Ishikawa (cell line): ENCODE measurements at regions not wholly inside any gene's neighbourhood (a gene's known extent, or its start where the extent isn't known, plus 50 kb on each side); places are given as distances from the start of the nearest gene placed in this dataset.

Experiments
- CEBPB ChIP-seq: IDR thresholded peaks from 2 replicates; pipeline ENCODE4 v1.6.1; 2012
- CREB1 ChIP-seq: IDR thresholded peaks from 2 replicates; pipeline ENCODE4 v1.6.1; 2012; ENCODE audit warnings: low read depth
- EGR1 ChIP-seq: IDR thresholded peaks from 2 replicates; pipeline ENCODE4 v1.6.1; 2012
- EP300 ChIP-seq: IDR thresholded peaks from 2 replicates; pipeline ENCODE4 v1.6.1; 2012; ENCODE audit warnings: borderline replicate concordance
- FOXM1 ChIP-seq: IDR thresholded peaks from 2 replicates; pipeline ENCODE4 v1.6.1; 2012; ENCODE audit warnings: low read depth, borderline replicate concordance
- NFIC ChIP-seq: IDR thresholded peaks from 2 replicates; pipeline ENCODE4 v1.6.1; 2012
- RAD21 ChIP-seq: IDR thresholded peaks from 2 replicates; pipeline ENCODE4 v1.6.1; 2012; ENCODE audit warnings: low read depth
- TAF1 ChIP-seq: IDR thresholded peaks from 2 replicates; pipeline ENCODE4 v1.6.1; 2012; ENCODE audit warnings: low read depth, mild to moderate bottlenecking
- TCF12 ChIP-seq: IDR thresholded peaks from 2 replicates; pipeline ENCODE4 v1.6.1; 2012; ENCODE audit warnings: low read depth
- TEAD4 ChIP-seq: IDR thresholded peaks from 2 replicates; pipeline ENCODE4 v1.6.1; 2012
- YY1 ChIP-seq: IDR thresholded peaks from 2 replicates; pipeline ENCODE4 v1.6.1; 2012; ENCODE audit warnings: low read depth
- ZBTB7A ChIP-seq: IDR thresholded peaks from 2 replicates; pipeline ENCODE4 v1.6.1; 2012; ENCODE audit warnings: low read depth
- TF ChIP-seq, protein P1 (sequence below): IDR thresholded peaks from 2 replicates; pipeline ENCODE4 v1.6.1; 2012
- TF ChIP-seq, protein P2 (sequence below): IDR thresholded peaks from 2 replicates; pipeline ENCODE4 v1.6.1; 2012; ENCODE audit warnings: low read depth, mild to moderate bottlenecking
- TF ChIP-seq, protein P3 (sequence below): IDR thresholded peaks from 2 replicates; pipeline ENCODE4 v1.6.1; 2012

DNA sequence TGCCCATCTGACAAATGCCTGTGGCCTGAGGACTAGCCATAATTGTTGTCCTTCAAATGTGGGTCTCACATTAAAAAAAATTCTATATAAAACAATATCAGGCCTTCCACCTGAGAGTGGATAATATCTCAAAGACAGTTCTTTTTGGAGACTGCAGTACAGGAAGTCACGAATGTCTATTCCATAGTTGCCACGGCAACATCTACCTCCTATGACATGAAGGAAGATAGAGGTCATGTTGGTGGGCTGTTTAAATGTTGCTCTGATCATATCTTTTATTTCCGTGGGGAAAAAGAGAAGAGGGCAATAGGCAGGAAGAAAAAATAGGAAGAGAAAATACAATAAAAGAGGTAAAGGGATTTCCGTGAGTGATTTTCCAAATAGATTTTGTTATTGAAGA, 151.8 kb downstream of the ARL6IP6 start:
- TF ChIP-seq, protein P1, sequence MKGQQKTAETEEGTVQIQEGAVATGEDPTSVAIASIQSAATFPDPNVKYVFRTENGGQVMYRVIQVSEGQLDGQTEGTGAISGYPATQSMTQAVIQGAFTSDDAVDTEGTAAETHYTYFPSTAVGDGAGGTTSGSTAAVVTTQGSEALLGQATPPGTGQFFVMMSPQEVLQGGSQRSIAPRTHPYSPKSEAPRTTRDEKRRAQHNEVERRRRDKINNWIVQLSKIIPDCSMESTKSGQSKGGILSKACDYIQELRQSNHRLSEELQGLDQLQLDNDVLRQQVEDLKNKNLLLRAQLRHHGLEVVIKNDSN: no peak
- TF ChIP-seq EP300 (no peak), NFIC (no peak), YY1 (no peak), EGR1 (no peak), RAD21 (no peak), CEBPB (no peak), FOXM1 (no peak), ZBTB7A (no peak), CREB1 (no peak), TCF12 (no peak), TEAD4 (no peak)
- TF ChIP-seq, protein P2, sequence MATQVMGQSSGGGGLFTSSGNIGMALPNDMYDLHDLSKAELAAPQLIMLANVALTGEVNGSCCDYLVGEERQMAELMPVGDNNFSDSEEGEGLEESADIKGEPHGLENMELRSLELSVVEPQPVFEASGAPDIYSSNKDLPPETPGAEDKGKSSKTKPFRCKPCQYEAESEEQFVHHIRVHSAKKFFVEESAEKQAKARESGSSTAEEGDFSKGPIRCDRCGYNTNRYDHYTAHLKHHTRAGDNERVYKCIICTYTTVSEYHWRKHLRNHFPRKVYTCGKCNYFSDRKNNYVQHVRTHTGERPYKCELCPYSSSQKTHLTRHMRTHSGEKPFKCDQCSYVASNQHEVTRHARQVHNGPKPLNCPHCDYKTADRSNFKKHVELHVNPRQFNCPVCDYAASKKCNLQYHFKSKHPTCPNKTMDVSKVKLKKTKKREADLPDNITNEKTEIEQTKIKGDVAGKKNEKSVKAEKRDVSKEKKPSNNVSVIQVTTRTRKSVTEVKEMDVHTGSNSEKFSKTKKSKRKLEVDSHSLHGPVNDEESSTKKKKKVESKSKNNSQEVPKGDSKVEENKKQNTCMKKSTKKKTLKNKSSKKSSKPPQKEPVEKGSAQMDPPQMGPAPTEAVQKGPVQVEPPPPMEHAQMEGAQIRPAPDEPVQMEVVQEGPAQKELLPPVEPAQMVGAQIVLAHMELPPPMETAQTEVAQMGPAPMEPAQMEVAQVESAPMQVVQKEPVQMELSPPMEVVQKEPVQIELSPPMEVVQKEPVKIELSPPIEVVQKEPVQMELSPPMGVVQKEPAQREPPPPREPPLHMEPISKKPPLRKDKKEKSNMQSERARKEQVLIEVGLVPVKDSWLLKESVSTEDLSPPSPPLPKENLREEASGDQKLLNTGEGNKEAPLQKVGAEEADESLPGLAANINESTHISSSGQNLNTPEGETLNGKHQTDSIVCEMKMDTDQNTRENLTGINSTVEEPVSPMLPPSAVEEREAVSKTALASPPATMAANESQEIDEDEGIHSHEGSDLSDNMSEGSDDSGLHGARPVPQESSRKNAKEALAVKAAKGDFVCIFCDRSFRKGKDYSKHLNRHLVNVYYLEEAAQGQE: no peak
- TF ChIP-seq, protein P3, sequence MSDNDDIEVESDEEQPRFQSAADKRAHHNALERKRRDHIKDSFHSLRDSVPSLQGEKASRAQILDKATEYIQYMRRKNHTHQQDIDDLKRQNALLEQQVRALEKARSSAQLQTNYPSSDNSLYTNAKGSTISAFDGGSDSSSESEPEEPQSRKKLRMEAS: no peak

DNA sequence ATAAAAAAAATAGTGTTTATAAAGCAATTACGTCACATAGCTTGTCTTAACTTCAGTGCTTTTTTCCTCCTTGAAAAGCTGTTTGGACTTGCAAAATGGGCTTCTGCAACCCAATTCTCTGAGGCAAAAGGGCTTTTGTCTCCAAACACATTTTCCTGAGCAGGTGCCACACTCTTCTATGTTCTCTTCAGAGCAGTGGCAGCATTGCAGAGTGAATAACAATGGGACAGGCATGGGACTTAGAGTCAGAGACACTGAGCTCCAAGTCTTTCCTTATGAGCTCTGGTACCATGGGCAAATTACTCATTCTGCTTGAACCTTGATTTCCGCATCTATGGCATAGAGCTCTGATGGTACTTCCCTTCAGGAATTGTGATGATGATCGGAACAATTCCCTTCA, 149.0 kb downstream of the ARL6IP6 start:
- TF ChIP-seq, protein P3: no peak

DNA sequence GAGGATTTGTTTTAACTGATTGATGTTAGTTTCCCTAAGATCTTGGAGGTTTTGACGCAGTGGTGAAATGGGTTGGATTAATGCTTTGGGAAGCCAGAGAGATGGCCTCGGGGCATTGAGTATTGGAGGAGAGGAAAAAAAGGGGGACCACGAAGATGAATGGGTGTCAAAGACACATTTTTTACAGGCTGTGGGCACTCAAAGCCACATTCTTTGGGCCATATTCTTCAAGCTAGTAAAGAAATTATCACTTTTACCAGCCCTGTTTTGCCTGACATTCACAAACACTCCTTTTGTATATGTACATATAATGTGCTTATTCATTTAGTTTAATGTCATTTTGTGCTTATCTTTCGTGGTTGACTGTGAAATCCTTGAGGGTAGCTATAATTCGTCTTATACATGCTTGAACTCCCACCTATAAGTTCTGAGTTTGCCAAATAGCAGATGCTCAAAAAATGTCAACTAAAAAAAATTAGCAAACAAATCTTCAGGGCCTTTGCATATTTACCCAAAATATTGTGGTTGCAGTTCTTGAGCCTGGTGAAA, 146.3 kb downstream of the ARL6IP6 start:
- TF ChIP-seq TAF1 (no peak), NFIC (no peak), EP300 (no peak), TCF12 (no peak), EGR1 (no peak), CREB1 (no peak), YY1 (no peak), TEAD4 (no peak), CEBPB (no peak)
- TF ChIP-seq, protein P3: no peak
- TF ChIP-seq, protein P2: no peak
- TF ChIP-seq, protein P1: no peak

DNA sequence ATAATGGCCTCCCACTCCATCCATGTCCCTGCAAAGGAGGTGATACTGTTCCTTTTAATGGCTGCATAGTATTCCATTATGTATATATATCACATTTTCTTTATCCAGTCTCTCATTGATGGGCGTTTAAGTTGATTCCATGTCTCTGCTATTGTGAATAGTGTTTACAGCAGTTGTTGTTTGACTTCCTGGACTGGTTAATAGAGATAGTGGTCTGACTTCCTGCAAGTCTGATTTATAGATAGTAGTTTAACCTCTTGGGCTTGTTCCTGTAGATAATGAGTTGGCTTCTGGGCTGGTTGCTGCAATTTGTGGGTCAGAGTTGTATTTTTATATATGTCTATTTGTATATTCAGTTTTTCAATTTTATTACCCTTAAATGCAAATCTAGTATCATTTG, 145.4 kb downstream of the ARL6IP6 start:
- TF ChIP-seq, protein P2: no peak
- TF ChIP-seq ZBTB7A: no peak
- no peak for TF ChIP-seq RAD21
- TF ChIP-seq, protein P1: no peak
- no peak for TF ChIP-seq EP300
- TF ChIP-seq TAF1: no peak
- TF ChIP-seq, protein P3: no peak
- TF ChIP-seq NFIC: no peak
- no peak for TF ChIP-seq FOXM1
- no peak for TF ChIP-seq CREB1
- TF ChIP-seq TEAD4: no peak
- no peak for TF ChIP-seq EGR1
- no peak for TF ChIP-seq CEBPB
- TF ChIP-seq TCF12: no peak
- TF ChIP-seq YY1: no peak
